K562 (cell line): ENCODE measurements at regions not wholly inside any gene's neighbourhood (a gene's known extent, or its start where the extent isn't known, plus 50 kb on each side); places are given as distances from the start of the nearest gene placed in this dataset.
A peak's percentile ranks its signal among the peaks of the same experiment; 100 is the strongest.

Experiments used
- DNMT1 ChIP-seq: fragments of 450-650 bp; IDR thresholded peaks from 2 replicates; pipeline ENCODE4 v1.6.1; 2016; ENCODE audit warnings: antibody characterized with exemption, mild to moderate bottlenecking
- EP300 ChIP-seq: IDR thresholded peaks from 2 replicates; pipeline ENCODE4 v1.6.1; 2012; ENCODE audit warnings: low read length, improper control_type of control experiment
- NR2C1 ChIP-seq, 2 experiments: fragments of 450-650 bp; IDR thresholded peaks; 2 replicates each; pipeline ENCODE4 v1.6.1; 2017; ENCODE audit warnings: mild to moderate bottlenecking in 2 of 2, antibody characterized with exemption in 1 of 2, inconsistent platforms in 1 of 2, missing compliant biosample characterization in 1 of 2, missing genetic modification characterization in 1 of 2
- U2AF1 ChIP-seq: fragments of 200-400 bp; formaldehyde crosslinking; optimal IDR thresholded peaks from 2 replicates; pipeline ENCODE3; 2017; ENCODE audit warnings: mild to moderate bottlenecking, low read depth, low read length, moderate library complexity
- ZBTB40 ChIP-seq, 2 experiments: fragments of 450-650 bp in 1 of 2; sonication (generic) in 1 of 2; formaldehyde crosslinking in 1 of 2; IDR thresholded peaks; 2 replicates each; pipeline versions ENCODE4 v1.7.1 to v1.9.0; 2016 to 2022; ENCODE audit warnings: inconsistent platforms in 1 of 2, mild to moderate bottlenecking in 1 of 2, missing genetic modification reagents in 1 of 2
- ZMIZ1 ChIP-seq, 2 experiments: fragments of 150-350 bp in 1 of 2; IDR thresholded peaks; 2 replicates each; pipeline ENCODE4 v1.6.1; 2012 to 2016; ENCODE audit warnings: low read depth in 2 of 2, low read length in 2 of 2, mild to moderate bottlenecking in 1 of 2, moderate library complexity in 1 of 2
- ZNF263 ChIP-seq: sonication (generic); formaldehyde crosslinking; IDR thresholded peaks from 2 replicates; pipeline ENCODE4 v1.8.0; 2022; ENCODE audit warnings: mild to moderate bottlenecking, missing genetic modification reagents, borderline replicate concordance
- ZNF512 ChIP-seq: IDR thresholded peaks from 2 replicates; pipeline ENCODE4 v1.6.1; 2016; ENCODE audit warnings: missing genetic modification characterization, missing compliant biosample characterization

- TF ChIP-seq ZBTB40 (IDR thresholded peaks at IDR 0.05) (0 out of 2 replicates have a peak, but pooled peaks have one; percentile 31), ZBTB40 (CRISPR knock-in tag; IDR thresholded peaks at IDR 0.05) (no peak), U2AF1 (no peak), ZNF263 (CRISPR knock-in tag) (no peak), ZNF512 (tag) (no peak), EP300 (no peak), ZMIZ1 (IDR thresholded peaks at IDR 0.05; ENCODE audit: low read depth in 2 of 2, low read length in 2 of 2) (no peak), DNMT1 (no peak), NR2C1 (IDR thresholded peaks at IDR 0.05) (peak; percentile 69), NR2C1 (tag; IDR thresholded peaks at IDR 0.05) (peak; percentile 76)
These were observed 113.6 kb upstream of the ATP8B1 start (continued) for GRCh38 chr18:57916684-57917083.
